Mesenchymal stem cell (in vitro differentiated cells and primary cell): ENCODE measurements at regions not wholly inside any gene's neighbourhood (a gene's known extent, or its start where the extent isn't known, plus 50 kb on each side); places are given as distances from the start of the nearest gene placed in this dataset.

Experiments
- DNase-seq: peaks from one replicate; pipeline ENCODE4 v3.0.0-alpha.2; 2013
- H2AFZ ChIP-seq: one replicate; pipeline ENCODE4 v1.6.1; 2013; ENCODE audit warnings: low read depth, mild to moderate bottlenecking, control low read depth, inconsistent platforms, low read length, moderate library complexity
- H2AK5ac ChIP-seq: 2 replicates; pipeline ENCODE4 v1.6.1; 2013; ENCODE audit warnings: low read length, moderate library complexity, mild to moderate bottlenecking, inconsistent platforms; ENCODE audit not compliant: severe bottlenecking
- H2BK120ac ChIP-seq: one replicate; pipeline ENCODE4 v1.6.1; 2013; ENCODE audit warnings: low read depth, mild to moderate bottlenecking, inconsistent platforms, low read length, moderate library complexity
- H2BK12ac ChIP-seq, 2 experiments: one replicate each; pipeline ENCODE4 v1.6.1; 2013; ENCODE audit warnings: inconsistent platforms in 2 of 2, low read length in 2 of 2, mild to moderate bottlenecking in 2 of 2, moderate library complexity in 2 of 2, control low read depth in 1 of 2
- H2BK15ac ChIP-seq: one replicate; pipeline ENCODE4 v1.6.1; 2013; ENCODE audit warnings: mild to moderate bottlenecking, low read depth, inconsistent platforms; ENCODE audit not compliant: poor library complexity, severe bottlenecking
- H2BK5ac ChIP-seq: 2 replicates; pipeline ENCODE4 v1.6.1; 2013; ENCODE audit warnings: low read depth, mild to moderate bottlenecking, low read length, control low read depth, inconsistent platforms; ENCODE audit not compliant: poor library complexity, severe bottlenecking
- H3K14ac ChIP-seq, 2 experiments: one replicate each; pipeline ENCODE4 v1.6.1; 2013; ENCODE audit warnings: inconsistent platforms in 2 of 2, low read length in 2 of 2, control low read depth in 1 of 2, mild to moderate bottlenecking in 1 of 2, moderate library complexity in 1 of 2
- H3K18ac ChIP-seq, 2 experiments: one replicate each; pipeline ENCODE4 v1.6.1; 2013; ENCODE audit warnings: inconsistent platforms in 2 of 2, low read length in 2 of 2, control low read depth in 1 of 2, low read depth in 1 of 2, mild to moderate bottlenecking in 1 of 2
- H3K23ac ChIP-seq, 2 experiments: one replicate each; pipeline ENCODE4 v1.6.1; 2013; ENCODE audit warnings: inconsistent platforms in 2 of 2, low read length in 2 of 2, mild to moderate bottlenecking in 2 of 2, moderate library complexity in 2 of 2, control low read depth in 1 of 2
- H3K27ac ChIP-seq: 2 replicates; pipeline ENCODE4 v1.5.1; 2013; ENCODE audit warnings: mild to moderate bottlenecking, moderate library complexity, low read length, control low read depth, inconsistent platforms; ENCODE audit not compliant: poor library complexity, severe bottlenecking
- H3K27me3 ChIP-seq, 2 experiments: 2 replicates each; pipeline versions ENCODE4 v1.6.1 to v1.7.0; 2013; ENCODE audit warnings: low read length in 2 of 2, mild to moderate bottlenecking in 2 of 2, moderate library complexity in 2 of 2, control low read depth in 1 of 2, inconsistent platforms in 1 of 2; ENCODE audit not compliant: control insufficient read depth in 1 of 2, insufficient read depth in 1 of 2
- H3K36me3 ChIP-seq, 2 experiments: 2 replicates each; pipeline versions ENCODE4 v1.6.1 to v1.7.0; 2013; ENCODE audit warnings: low read length in 2 of 2, control low read depth in 1 of 2, inconsistent platforms in 1 of 2, low read depth in 1 of 2, mild to moderate bottlenecking in 1 of 2; ENCODE audit not compliant: insufficient read depth in 2 of 2, control insufficient read depth in 1 of 2
- H3K4ac ChIP-seq, 2 experiments: one replicate each; pipeline ENCODE4 v1.6.1; 2013; ENCODE audit warnings: inconsistent platforms in 2 of 2, low read length in 2 of 2, mild to moderate bottlenecking in 2 of 2, moderate library complexity in 2 of 2, control low read depth in 1 of 2, low read depth in 1 of 2
- H3K4me1 ChIP-seq: 2 replicates; pipeline ENCODE4 v1.6.1; 2013; ENCODE audit warnings: low read depth, low read length, control low read depth; ENCODE audit not compliant: control insufficient read depth, insufficient read depth
- H3K4me2 ChIP-seq: 2 replicates; pipeline ENCODE4 v1.6.1; 2013; ENCODE audit warnings: low read length, mild to moderate bottlenecking, inconsistent platforms; ENCODE audit not compliant: poor library complexity, severe bottlenecking
- H3K4me3 ChIP-seq, 2 experiments: 2 replicates each; pipeline versions ENCODE4 v1.5.1 to v1.7.0; 2013; ENCODE audit warnings: low read length in 2 of 2, mild to moderate bottlenecking in 2 of 2, control low read depth in 1 of 2, low read depth in 1 of 2; ENCODE audit not compliant: insufficient read depth in 1 of 2
- H3K79me1 ChIP-seq: replicated peaks from 2 replicates; pipeline ENCODE4 v1.6.1; 2013; ENCODE audit warnings: mild to moderate bottlenecking, control low read depth, low read length, inconsistent platforms; ENCODE audit not compliant: poor library complexity, severe bottlenecking
- H3K9ac ChIP-seq: 2 replicates; pipeline ENCODE4 v1.7.0; 2013; ENCODE audit warnings: mild to moderate bottlenecking, low read length, moderate library complexity
- H3K9me3 ChIP-seq: 2 replicates; pipeline ENCODE4 v1.7.0; 2013; ENCODE audit warnings: mild to moderate bottlenecking, low read length; ENCODE audit not compliant: control insufficient read depth
- H4K8ac ChIP-seq: one replicate; pipeline ENCODE4 v1.6.1; 2013; ENCODE audit warnings: inconsistent platforms, mild to moderate bottlenecking, low read length, moderate library complexity
- H4K91ac ChIP-seq: one replicate; pipeline ENCODE4 v1.6.1; 2013; ENCODE audit warnings: mild to moderate bottlenecking, low read length, inconsistent platforms
- WGBS: methylation state at CpG from one replicate; pipeline ENCODE4 v1.1.7; 2013; ENCODE audit warnings: mixed read lengths; 5-methylcytosine and 5-hydroxymethylcytosine counted together

- Histone ChIP-seq H3K18ac (no peak overlapping the region), H3K79me1 (no peaks in the 10 kb centered on the region), H2BK12ac (no peak overlapping the region), H3K9ac (no peak overlapping the region), H2AK5ac (no peak overlapping the region), H2AFZ (no peak overlapping the region), H3K27me3 (peaks cover 0 to 3% of the 10 kb centered on the region in 2 experiments), H3K4me3 (no peak overlapping the region), H3K14ac (no peak overlapping the region), H3K27ac (peak overlapping the region; percentile 86), H2BK15ac (no peak overlapping the region), H3K4me1 (peaks cover 2% of the 10 kb centered on the region), H4K8ac (no peak overlapping the region), H3K23ac (no peak overlapping the region), H2BK5ac (peak overlapping the region; percentile 49), H4K91ac (no peak overlapping the region), H3K4me2 (no peak overlapping the region), H3K4ac (no peak overlapping the region), H3K36me3 (no peaks in the 10 kb centered on the region), H3K9me3 (no peaks in the 10 kb centered on the region), H2BK120ac (no peak overlapping the region)
- WGBS: 25% methylated on average over 9 of the region's 13 CpGs
- peak; percentile 85 for DNase-seq
These were observed 60.1 kb upstream of the LRRC1 start for GRCh38 chr6:53734473-53735299.

GRCh38 chr6:53731866-53732636, 62.8 kb upstream of the LRRC1 start:
- H2BK15ac ChIP-seq: no peak overlapping the region
- H3K14ac ChIP-seq: no peak overlapping the region
- H4K8ac ChIP-seq: no peak overlapping the region
- no peak for DNase-seq
- H3K9me3 ChIP-seq: no peaks in the 10 kb centered on the region
- no peak overlapping the region for H3K23ac ChIP-seq
- no peak overlapping the region for H3K4me3 ChIP-seq
- H2BK120ac ChIP-seq: no peak overlapping the region
- H4K91ac ChIP-seq: no peak overlapping the region
- peaks cover 0 to 3% of the 10 kb centered on the region in 2 experiments for H3K27me3 ChIP-seq
- H3K79me1 ChIP-seq: no peaks in the 10 kb centered on the region
- H3K36me3 ChIP-seq: no peaks in the 10 kb centered on the region
- H2BK5ac ChIP-seq: no peak overlapping the region
- no peak overlapping the region for H3K4ac ChIP-seq
- H3K4me2 ChIP-seq: no peak overlapping the region
- no peak overlapping the region for H2AFZ ChIP-seq
- H3K18ac ChIP-seq: no peak overlapping the region
- no peak overlapping the region for H2BK12ac ChIP-seq
- H3K9ac ChIP-seq: no peak overlapping the region
- H3K4me1 ChIP-seq: peaks cover 5% of the 10 kb centered on the region
- peak overlapping the region; percentile 13 for H2AK5ac ChIP-seq
- no peak overlapping the region for H3K27ac ChIP-seq
- WGBS: 86% methylated on average over 3 of the region's 5 CpGs

GRCh38 chr6:53730767-53731166, 64.0 kb upstream of the LRRC1 start:
- Histone ChIP-seq H3K27ac (no peak overlapping the region), H2AK5ac (no peak overlapping the region), H3K27me3 (no peaks in the 10 kb centered on the region), H3K18ac (no peak overlapping the region), H2BK5ac (no peak overlapping the region), H3K23ac (no peak overlapping the region), H2BK120ac (no peak overlapping the region), H2AFZ (no peak overlapping the region), H3K9me3 (no peaks in the 10 kb centered on the region), H3K4me3 (no peak overlapping the region), H4K91ac (no peak overlapping the region), H3K36me3 (no peaks in the 10 kb centered on the region), H4K8ac (no peak overlapping the region), H3K4me2 (no peak overlapping the region), H2BK15ac (no peak overlapping the region), H3K4ac (no peak overlapping the region), H2BK12ac (no peak overlapping the region), H3K79me1 (no peaks in the 10 kb centered on the region), H3K4me1 (peaks cover 5% of the 10 kb centered on the region), H3K14ac (no peak overlapping the region), H3K9ac (no peak overlapping the region)
- DNase-seq: no peak

GRCh38 chr6:53728570-53729194, 63.1 kb upstream of the KLHL31 start:
- H3K36me3 ChIP-seq: no peaks in the 10 kb centered on the region
- 41% methylated on average over 8 of the region's 9 CpGs for WGBS
- H2BK15ac ChIP-seq: no peak overlapping the region
- no peak overlapping the region for H2AK5ac ChIP-seq
- no peak overlapping the region for H2BK12ac ChIP-seq
- no peak overlapping the region for H2AFZ ChIP-seq
- H3K27ac ChIP-seq: no peak overlapping the region
- H3K23ac ChIP-seq: no peak overlapping the region
- peak overlapping the region in 1 of 2 experiments; percentile 52 for H3K4me3 ChIP-seq
- H3K14ac ChIP-seq: no peak overlapping the region
- no peak overlapping the region for H3K4ac ChIP-seq
- H3K27me3 ChIP-seq: peaks cover 0 to 6% of the 10 kb centered on the region in 2 experiments
- H2BK120ac ChIP-seq: no peak overlapping the region
- no peak overlapping the region for H2BK5ac ChIP-seq
- peak overlapping the region; percentile 42 for H3K9ac ChIP-seq
- peaks cover 3% of the 10 kb centered on the region for H3K4me1 ChIP-seq
- no peak overlapping the region for H4K91ac ChIP-seq
- H3K9me3 ChIP-seq: no peaks in the 10 kb centered on the region
- peak overlapping the region in 1 of 2 experiments; percentile 22 for H3K18ac ChIP-seq
- H4K8ac ChIP-seq: no peak overlapping the region
- H3K79me1 ChIP-seq: no peaks in the 10 kb centered on the region
- H3K4me2 ChIP-seq: peak overlapping the region; percentile 10
- peak; percentile 51 for DNase-seq
